Testis (tissue), 2 donors: ENCODE measurements at regions not wholly inside any gene's neighbourhood (a gene's known extent, or its start where the extent isn't known, plus 50 kb on each side); places are given as distances from the start of the nearest gene placed in this dataset.

Experiments
- CTCF ChIP-seq, 3 experiments: fragments of 450-650 bp in 2 of 3; fragments of 200-600 bp in 1 of 3; sonication (generic) in 1 of 3; IDR thresholded peaks; one replicate each; pipeline ENCODE4 v1.5.1; 2016 to 2019; ENCODE audit warnings: antibody characterized with exemption in 3 of 3, mild to moderate bottlenecking in 2 of 3, moderate library complexity in 1 of 3
- POLR2A ChIP-seq: fragments of 450-650 bp; IDR thresholded peaks from one replicate; pipeline ENCODE4 v1.6.1; 2017; ENCODE audit warnings: antibody characterized with exemption, mild to moderate bottlenecking, moderate library complexity

- TF ChIP-seq CTCF (IDR thresholded peaks at IDR 0.05) = no peak
- TF ChIP-seq POLR2A = no peak
Observed at GRCh38 chr4:81366779-81367178, 104.9 kb downstream of the RASGEF1B start.
